Mucosa of descending colon (tissue), 3 donors: ENCODE measurements at regions not wholly inside any gene's neighbourhood (a gene's known extent, or its start where the extent isn't known, plus 50 kb on each side); places are given as distances from the start of the nearest gene placed in this dataset.

Source experiments
- ATAC-seq: fragments of 200-7000 bp; cut with Tn5 transposase; one replicate; pipeline ENCODE4 v1.9.1; 2020; ENCODE audit warnings: mild to moderate bottlenecking, moderate library complexity
- DNase-seq, 3 donors: peaks; one replicate each; pipeline ENCODE4 v3.0.0-alpha.2; 2020
- H3K36me3 ChIP-seq: fragments of 200-600 bp; one replicate; pipeline ENCODE4 v1.8.0; 2021; ENCODE audit warnings: low read depth, mild to moderate bottlenecking
- H3K4me1 ChIP-seq: fragments of 200-600 bp; one replicate; pipeline ENCODE4 v1.8.0; 2021; ENCODE audit warnings: low read depth, mild to moderate bottlenecking
- H3K4me3 ChIP-seq: fragments of 200-600 bp; one replicate; pipeline ENCODE4 v1.8.0; 2021; ENCODE audit warnings: mild to moderate bottlenecking
- H3K9me3 ChIP-seq: fragments of 200-600 bp; one replicate; pipeline ENCODE4 v1.8.0; 2021; ENCODE audit warnings: mild to moderate bottlenecking
- CTCF ChIP-seq: fragments of 200-600 bp; IDR thresholded peaks from one replicate; pipeline ENCODE4 v1.8.0; 2022; ENCODE audit warnings: antibody characterized with exemption, mild to moderate bottlenecking
- intact Hi-C, 2 donors: fragments of 100-400 bp; cut with DNase I in 1 of 2; cut with micrococcal nuclease in 1 of 2; formaldehyde crosslinking; loops; one replicate each; pipeline versions ENCODE4 v1.11.0 to v1.11.1; 2022; cut with DNase I, micrococcal nuclease
- donor health status: DM: no; HTN: no; CAD: no; lungs with moderate emphysema.
- donor health status: DM: no; HTN: no; CAD: no.
- donor health status: DM: no; HTN: yes; CAD: no.

- no peak for TF ChIP-seq CTCF
- DNase-seq (no peak), ATAC-seq (no peak)
- no peaks in the 10 kb centered on the region for H3K9me3 ChIP-seq
- H3K36me3 ChIP-seq, result no peaks in the 10 kb centered on the region
- intact Hi-C loops, result no loop called here
- no peaks in the 10 kb centered on the region for H3K4me1 ChIP-seq
- H3K4me3 ChIP-seq, result no peak overlapping the region
Observed at GRCh38 chr6:135118134-135118730, 62.9 kb upstream of the MYB start.

GRCh38 chr6:135117413-135117968, 62.9 kb upstream of the HBS1L start:
- ATAC-seq (no peak), DNase-seq (no peak)
- Histone ChIP-seq H3K4me3 (no peak overlapping the region), H3K9me3 (no peaks in the 10 kb centered on the region), H3K4me1 (no peaks in the 10 kb centered on the region), H3K36me3 (no peaks in the 10 kb centered on the region)
- TF ChIP-seq CTCF, result no peak
- intact Hi-C loops, result no loop called here

- no peak for ATAC-seq
- no peaks in the 10 kb centered on the region for H3K36me3 ChIP-seq
- intact Hi-C loops, result no loop called here
Observed at GRCh38 chr6:135116571-135116970, 61.9 kb upstream of the HBS1L start.

GRCh38 chr6:135115834-135116233, 61.2 kb upstream of the HBS1L start:
- no peak overlapping the region for H3K4me3 ChIP-seq
- no peak for DNase-seq
- intact Hi-C loops, result no loop called here
- ATAC-seq, result no peak
- H3K9me3 ChIP-seq, result no peaks in the 10 kb centered on the region
- no peaks in the 10 kb centered on the region for H3K4me1 ChIP-seq
- no peaks in the 10 kb centered on the region for H3K36me3 ChIP-seq
- no peak for TF ChIP-seq CTCF

More at GRCh38 chr6:135116571-135116970, 61.9 kb upstream of the HBS1L start:
- Histone ChIP-seq H3K4me3 (no peak overlapping the region), H3K4me1 (no peaks in the 10 kb centered on the region), H3K9me3 (no peaks in the 10 kb centered on the region)
- no peak for DNase-seq
- TF ChIP-seq CTCF, result no peak

- H3K4me3 ChIP-seq, result no peak overlapping the region
- DNase-seq (no peak), ATAC-seq (no peak)
- intact Hi-C loops, result no loop called here
- no peaks in the 10 kb centered on the region for H3K4me1 ChIP-seq
- no peaks in the 10 kb centered on the region for H3K36me3 ChIP-seq
- no peak for TF ChIP-seq CTCF
- no peaks in the 10 kb centered on the region for H3K9me3 ChIP-seq
Observed at GRCh38 chr6:135115411-135115810, 60.8 kb upstream of the HBS1L start.
